Thymus (tissue), 11 donors: ENCODE measurements at regions not wholly inside any gene's neighbourhood (a gene's known extent, or its start where the extent isn't known, plus 50 kb on each side); places are given as distances from the start of the nearest gene placed in this dataset.
"Not testable (repeated sequence)": the region's sequence is repeated elsewhere in the genome, so short reads cannot be mapped to it uniquely, and the experiment has no call there.

Experiments
- DNase-seq, 9 donors: peaks; one replicate each; pipeline ENCODE4 v3.0.0-alpha.2; 2013; ENCODE audit warnings: low spot score in 9 of 9, low read depth in 6 of 9, missing footprints in 1 of 9
- H3K27ac ChIP-seq, 2 donors: one replicate each; pipeline ENCODE4 v1.5.1; 2013; ENCODE audit warnings: control low read depth in 1 of 2, low read depth in 1 of 2, low read length in 1 of 2, mild to moderate bottlenecking in 1 of 2, moderate library complexity in 1 of 2
- H3K27me3 ChIP-seq, 2 donors: one replicate each; pipeline ENCODE4 v1.5.1; 2013; ENCODE audit warnings: low read length in 1 of 2; ENCODE audit not compliant: control insufficient read depth in 2 of 2, insufficient read depth in 1 of 2
- H3K36me3 ChIP-seq, 2 donors: one replicate each; pipeline ENCODE4 v1.5.1; 2013; ENCODE audit warnings: low read length in 1 of 2, mild to moderate bottlenecking in 1 of 2, moderate library complexity in 1 of 2; ENCODE audit not compliant: control insufficient read depth in 2 of 2, insufficient read depth in 2 of 2
- H3K4me1 ChIP-seq, 2 donors: one replicate each; pipeline ENCODE4 v1.5.1; 2013; ENCODE audit warnings: low read length in 2 of 2; ENCODE audit not compliant: control insufficient read depth in 2 of 2, insufficient read depth in 2 of 2
- H3K4me3 ChIP-seq, 2 donors: one replicate each; pipeline ENCODE4 v1.5.1; 2013; ENCODE audit warnings: low read length in 2 of 2, control low read depth in 1 of 2, mild to moderate bottlenecking in 1 of 2
- H3K9me3 ChIP-seq, 2 donors: one replicate each; pipeline ENCODE4 v1.5.1; 2013; ENCODE audit warnings: low read length in 1 of 2, mild to moderate bottlenecking in 1 of 2; ENCODE audit not compliant: control insufficient read depth in 2 of 2, insufficient read depth in 1 of 2
- WGBS: extraction: QIAGEN DNeasy Blood & Tissue Kit; methylation state at CpG from one replicate; pipeline ENCODE4 v1.1.7; 2013; 5-methylcytosine and 5-hydroxymethylcytosine counted together
- donor health status: healthy.

DNA sequence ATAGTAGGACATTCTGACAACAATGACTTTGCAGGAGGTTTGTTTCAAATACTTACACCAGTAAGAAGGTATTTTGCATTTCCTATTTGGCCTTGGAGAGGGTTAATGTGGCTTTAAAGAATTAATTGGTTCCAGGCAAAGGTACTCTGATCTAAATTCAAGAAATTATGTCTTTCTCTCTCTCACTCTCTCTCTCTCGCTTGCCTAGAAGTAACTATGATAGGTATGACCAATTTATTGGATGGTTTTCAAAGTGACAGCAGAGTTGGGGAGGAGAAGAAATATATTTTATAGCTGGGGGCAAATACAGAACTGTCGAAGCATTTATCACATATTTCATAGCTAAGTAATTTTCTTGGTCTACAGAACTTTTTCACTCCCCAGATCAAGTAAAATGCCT is 116.0 kb downstream of the ATP6V1G3 start:
- Histone ChIP-seq H3K36me3 (no peaks in the 10 kb centered on the region), H3K4me3 (no peak overlapping the region), H3K27ac (no peak overlapping the region), H3K9me3 (no peaks in the 10 kb centered on the region), H3K4me1 (no peaks in the 10 kb centered on the region), H3K27me3 (no peaks in the 10 kb centered on the region)
- WGBS: 97% methylated on average over 2 of the region's 2 CpGs
- no peak for DNase-seq

DNA sequence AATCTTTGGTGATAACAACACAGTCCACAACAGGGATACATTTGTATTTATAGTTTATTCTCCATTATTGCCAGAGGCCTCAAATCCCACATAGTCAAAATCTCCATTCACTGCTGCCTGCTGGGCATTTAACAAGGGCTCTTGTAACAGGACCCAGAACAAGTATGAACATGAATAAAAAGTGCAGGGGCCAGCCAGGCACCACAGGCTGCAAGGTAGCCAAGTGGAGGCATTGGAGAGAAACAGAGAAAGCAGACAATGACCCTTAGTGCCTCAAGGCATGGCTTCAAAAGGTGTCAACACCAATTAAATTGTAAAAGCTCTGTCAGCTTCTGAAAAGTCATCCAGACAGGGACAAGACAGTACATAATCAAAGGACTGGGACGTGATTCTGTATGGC is 116.8 kb downstream of the ATP6V1G3 start:
- Histone ChIP-seq H3K36me3 (no peaks in the 10 kb centered on the region), H3K4me3 (no peak overlapping the region), H3K27me3 (no peaks in the 10 kb centered on the region), H3K27ac (no peak overlapping the region), H3K4me1 (no peaks in the 10 kb centered on the region), H3K9me3 (no peaks in the 10 kb centered on the region)
- DNase-seq: no peak
- 98% methylated on average over 1 of the region's 1 CpG for WGBS

DNA sequence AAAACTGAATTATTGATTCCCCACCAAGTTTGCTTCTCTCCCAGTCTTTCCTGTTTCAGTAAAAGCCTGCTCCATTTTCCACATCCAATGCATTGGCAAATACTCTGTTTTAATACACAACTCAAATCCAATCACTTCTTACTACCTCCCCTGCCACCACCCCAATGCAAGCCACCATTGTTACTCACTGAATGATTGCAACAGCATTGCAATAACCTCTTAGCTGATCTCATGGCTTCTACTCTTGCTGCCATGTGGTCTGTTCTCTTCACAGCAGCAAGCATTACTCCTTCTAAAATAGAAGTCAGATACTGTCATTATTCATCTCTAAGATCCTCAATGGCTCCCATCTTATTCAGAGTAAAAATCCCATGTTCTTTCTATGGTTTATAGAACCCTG is 123.4 kb downstream of the ATP6V1G3 start:
- Histone ChIP-seq H3K4me3 (no peak overlapping the region), H3K27me3 (no peaks in the 10 kb centered on the region), H3K4me1 (no peaks in the 10 kb centered on the region), H3K36me3 (no peaks in the 10 kb centered on the region), H3K27ac (no peak overlapping the region), H3K9me3 (no peaks in the 10 kb centered on the region)
- DNase-seq: no peak

- 95% methylated on average over 3 of the region's 3 CpGs for WGBS
Measured at GRCh38 chr1:198416296-198416695, 124.2 kb downstream of the ATP6V1G3 start.

DNA sequence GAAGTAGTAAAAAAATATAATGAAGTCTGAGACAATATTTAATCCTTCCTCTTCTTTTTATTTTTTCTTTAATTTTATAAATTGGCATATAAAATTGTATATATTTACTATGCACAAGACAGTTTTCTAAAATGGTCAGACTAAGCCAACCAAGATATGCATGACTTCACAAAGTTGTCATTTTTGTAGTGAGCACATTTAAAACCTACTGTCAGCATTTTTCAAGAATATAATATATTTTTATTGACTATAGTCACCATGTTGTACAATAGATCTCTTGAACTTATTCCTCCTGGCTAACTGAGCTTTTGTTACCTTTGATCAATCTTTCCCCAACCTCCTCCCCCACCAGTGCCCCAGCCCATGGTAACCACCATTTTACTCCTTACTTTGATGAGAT is 129.2 kb downstream of the ATP6V1G3 start:
- Histone ChIP-seq H3K36me3 (no peaks in the 10 kb centered on the region), H3K9me3 (no peaks in the 10 kb centered on the region), H3K27me3 (no peaks in the 10 kb centered on the region), H3K4me1 (no peaks in the 10 kb centered on the region), H3K27ac (no peak overlapping the region), H3K4me3 (no peak overlapping the region)
- DNase-seq: no peak

More at GRCh38 chr1:198416296-198416695, 124.2 kb downstream of the ATP6V1G3 start:
- H3K27ac ChIP-seq: no peak overlapping the region
- no peaks in the 10 kb centered on the region for H3K27me3 ChIP-seq
- no peaks in the 10 kb centered on the region for H3K9me3 ChIP-seq
- no peaks in the 10 kb centered on the region for H3K36me3 ChIP-seq
- no peak overlapping the region for H3K4me3 ChIP-seq
- no peak for DNase-seq
- no peaks in the 10 kb centered on the region for H3K4me1 ChIP-seq

GRCh38 chr1:198408716-198409115 is 131.8 kb downstream of the ATP6V1G3 start:
- Histone ChIP-seq H3K4me1 (no peaks in the 10 kb centered on the region), H3K4me3 (no peak overlapping the region), H3K9me3 (no peaks in the 10 kb centered on the region), H3K36me3 (no peaks in the 10 kb centered on the region), H3K27ac (no peak overlapping the region), H3K27me3 (no peaks in the 10 kb centered on the region)
- WGBS: 95% methylated on average over 2 of the region's 2 CpGs
- no peak for DNase-seq

DNA sequence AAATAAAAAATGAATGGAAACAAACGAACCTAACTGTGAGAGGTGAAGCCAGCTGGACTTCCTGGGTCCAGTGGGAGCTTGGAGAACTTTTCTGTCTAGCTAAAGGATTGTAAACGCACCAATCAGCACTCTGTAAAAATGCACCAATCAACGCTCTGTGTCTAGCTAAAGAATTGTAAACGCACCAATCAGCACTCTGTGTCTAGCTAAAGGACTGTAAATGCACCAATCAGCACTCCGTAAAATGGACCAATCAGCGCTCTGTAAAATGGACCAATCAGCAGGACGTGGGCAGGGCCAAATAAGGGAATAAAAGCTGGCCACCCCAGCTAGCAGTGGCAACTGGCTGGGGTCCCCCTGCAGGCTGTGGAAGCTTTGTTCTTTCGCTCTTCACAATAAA is 135.8 kb downstream of the ATP6V1G3 start:
- H3K27me3 ChIP-seq, H3K36me3 ChIP-seq, H3K4me1 ChIP-seq, H3K9me3 ChIP-seq, DNase-seq, H3K4me3 ChIP-seq, H3K27ac ChIP-seq: not testable (repeated sequence)
- WGBS: 99% methylated on average over 8 of the region's 8 CpGs

GRCh38 chr1:198400063-198400462 is 140.4 kb downstream of the ATP6V1G3 start:
- DNase-seq: no peak
- Histone ChIP-seq H3K9me3 (no peaks in the 10 kb centered on the region), H3K36me3 (no peaks in the 10 kb centered on the region), H3K4me1 (no peaks in the 10 kb centered on the region), H3K27me3 (no peaks in the 10 kb centered on the region), H3K27ac (no peak overlapping the region), H3K4me3 (no peak overlapping the region)
- 97% methylated on average over 4 of the region's 4 CpGs for WGBS

- 98% methylated on average over 1 of the region's 1 CpG for WGBS
- H3K27me3 ChIP-seq: no peaks in the 10 kb centered on the region
- H3K36me3 ChIP-seq: no peaks in the 10 kb centered on the region
- no peak overlapping the region for H3K27ac ChIP-seq
- H3K9me3 ChIP-seq: no peaks in the 10 kb centered on the region
- no peaks in the 10 kb centered on the region for H3K4me1 ChIP-seq
- DNase-seq: no peak
- no peak overlapping the region for H3K4me3 ChIP-seq
Measured at GRCh38 chr1:198399452-198399851, 141.0 kb downstream of the ATP6V1G3 start.

DNA sequence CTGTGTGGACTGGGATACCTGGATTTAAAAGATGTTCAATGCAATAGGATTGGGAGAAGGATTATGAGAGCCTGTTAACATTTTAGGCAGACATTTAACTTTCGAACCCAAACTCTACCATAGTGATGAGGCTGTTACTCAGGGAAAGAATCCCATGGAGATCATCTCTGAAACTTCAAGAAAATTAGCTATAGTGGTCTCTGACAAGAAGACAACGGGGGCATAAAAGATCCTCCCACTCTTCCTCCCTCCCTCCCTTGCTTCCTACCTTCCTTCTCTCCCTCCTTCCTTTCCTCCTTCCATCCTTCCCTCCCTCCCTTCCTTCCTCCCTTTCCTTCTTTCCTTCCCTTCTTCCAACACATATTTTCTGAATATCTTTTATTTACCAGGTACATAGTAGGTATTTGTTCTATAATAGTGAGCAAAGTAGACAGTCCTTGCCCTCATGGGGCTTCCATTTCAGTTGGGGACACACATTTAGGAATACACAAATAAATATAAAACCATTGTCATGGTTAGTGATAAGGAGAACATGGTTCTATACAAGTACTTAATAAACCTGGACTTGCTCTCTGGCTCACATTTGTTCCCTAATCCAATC is 143.2 kb downstream of the ATP6V1G3 start:
- Histone ChIP-seq H3K9me3 (no peaks in the 10 kb centered on the region), H3K4me1 (no peaks in the 10 kb centered on the region), H3K36me3 (no peaks in the 10 kb centered on the region), H3K4me3 (no peak overlapping the region), H3K27me3 (no peaks in the 10 kb centered on the region), H3K27ac (no peak overlapping the region)
- no peak for DNase-seq
- 98% methylated on average over 2 of the region's 2 CpGs for WGBS
